ENCODE measurements at regions not wholly inside any gene's neighbourhood (a gene's known extent, or its start where the extent isn't known, plus 50 kb on each side); places are given as distances from the start of the nearest gene placed in this dataset.

DNA sequence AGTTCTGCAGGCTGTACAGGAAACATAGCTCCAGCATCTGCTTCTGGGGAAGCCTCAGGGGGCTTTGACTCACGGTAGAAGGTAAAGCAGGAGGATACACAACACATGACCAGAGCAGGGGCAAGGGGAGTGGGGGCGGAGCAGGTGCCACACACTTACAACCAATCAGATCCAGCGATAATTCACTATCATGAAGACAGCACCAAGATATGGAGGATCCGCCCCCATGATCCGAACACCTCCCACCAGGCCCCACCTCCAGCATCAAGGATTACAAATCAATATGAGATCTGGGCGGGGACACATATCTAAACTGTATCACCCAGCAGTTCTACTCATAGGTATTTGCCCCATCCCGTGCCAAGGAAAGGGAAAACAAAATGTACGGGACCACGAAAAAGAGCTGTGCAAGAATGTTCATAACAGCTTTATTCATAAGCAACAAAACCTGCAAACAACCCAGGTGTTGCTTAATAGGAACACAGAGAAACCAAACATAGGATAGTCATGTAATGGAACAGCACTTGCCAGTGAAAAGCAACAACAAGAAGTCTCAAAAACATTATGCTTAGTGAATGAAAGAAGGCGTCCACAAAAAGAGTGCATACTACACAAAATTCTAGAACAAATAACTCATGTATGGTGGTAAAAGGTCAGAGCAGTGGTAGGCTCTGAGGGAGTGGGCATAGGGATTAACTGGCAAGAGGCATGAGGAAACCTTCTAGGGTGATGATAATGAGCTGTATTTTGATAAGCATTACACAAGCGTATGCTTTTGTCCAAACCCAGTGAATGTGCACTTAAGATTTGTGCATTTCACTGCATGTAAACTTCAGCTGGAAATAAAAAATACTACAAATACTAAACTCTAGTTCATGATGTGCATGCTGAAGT, 130.9 kb upstream of the FAM9B start:
- peak overlapping the region; percentile 76 for H3K4me2 ChIP-seq
- H4K20me1 ChIP-seq (ENCODE audit: insufficient read depth): no peaks in the 10 kb centered on the region
- H3K79me2 ChIP-seq (ENCODE audit: insufficient read depth, low read depth): no peaks in the 10 kb centered on the region
- H3K27me3 ChIP-seq (ENCODE audit: insufficient read depth, low read depth): no peaks in the 10 kb centered on the region
- peaks cover 36% of the 10 kb centered on the region for H3K4me1 ChIP-seq (ENCODE audit: low read depth, poor library complexity, severe bottlenecking)
- peak overlapping the region; percentile 63; the same call in 1 of the 2 replicates for H3K27ac ChIP-seq
- no peak overlapping the region for H3K9ac ChIP-seq
- no peak overlapping the region for H3K4me3 ChIP-seq (IDR thresholded peaks at IDR 0.05; ENCODE audit: insufficient read depth, low read depth, low read length)
- no peaks in the 10 kb centered on the region for H3K36me3 ChIP-seq (ENCODE audit: insufficient read depth)
- TF ChIP-seq, protein P1, sequence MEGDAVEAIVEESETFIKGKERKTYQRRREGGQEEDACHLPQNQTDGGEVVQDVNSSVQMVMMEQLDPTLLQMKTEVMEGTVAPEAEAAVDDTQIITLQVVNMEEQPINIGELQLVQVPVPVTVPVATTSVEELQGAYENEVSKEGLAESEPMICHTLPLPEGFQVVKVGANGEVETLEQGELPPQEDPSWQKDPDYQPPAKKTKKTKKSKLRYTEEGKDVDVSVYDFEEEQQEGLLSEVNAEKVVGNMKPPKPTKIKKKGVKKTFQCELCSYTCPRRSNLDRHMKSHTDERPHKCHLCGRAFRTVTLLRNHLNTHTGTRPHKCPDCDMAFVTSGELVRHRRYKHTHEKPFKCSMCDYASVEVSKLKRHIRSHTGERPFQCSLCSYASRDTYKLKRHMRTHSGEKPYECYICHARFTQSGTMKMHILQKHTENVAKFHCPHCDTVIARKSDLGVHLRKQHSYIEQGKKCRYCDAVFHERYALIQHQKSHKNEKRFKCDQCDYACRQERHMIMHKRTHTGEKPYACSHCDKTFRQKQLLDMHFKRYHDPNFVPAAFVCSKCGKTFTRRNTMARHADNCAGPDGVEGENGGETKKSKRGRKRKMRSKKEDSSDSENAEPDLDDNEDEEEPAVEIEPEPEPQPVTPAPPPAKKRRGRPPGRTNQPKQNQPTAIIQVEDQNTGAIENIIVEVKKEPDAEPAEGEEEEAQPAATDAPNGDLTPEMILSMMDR (conservative IDR thresholded peaks at IDR 0.05; ENCODE audit: low read depth, low read length): no peak
- H2AFZ ChIP-seq (ENCODE audit: low read depth): no peak overlapping the region

DNA sequence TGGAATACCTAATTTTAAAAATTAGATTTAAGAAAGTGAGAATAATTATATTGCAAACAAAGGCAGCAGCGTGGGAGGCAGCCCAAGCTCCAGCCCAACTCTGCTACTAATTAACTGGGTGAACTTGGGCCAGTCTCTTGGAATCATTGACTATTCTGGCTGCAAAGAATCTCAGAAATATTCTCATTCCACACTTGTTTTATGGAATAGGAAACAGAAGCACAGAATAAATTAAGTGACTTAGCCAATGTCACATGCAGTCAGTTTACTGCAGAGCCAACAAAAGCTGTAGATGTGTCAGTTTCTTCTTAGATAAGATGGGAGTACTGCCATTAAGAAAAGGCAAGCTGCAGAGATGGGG, 132.6 kb upstream of the FAM9B start:
- peaks cover 36% of the 10 kb centered on the region for H3K4me1 ChIP-seq (ENCODE audit: low read depth, poor library complexity, severe bottlenecking)
- no peaks in the 10 kb centered on the region for H3K27me3 ChIP-seq (ENCODE audit: insufficient read depth, low read depth)
- H3K9ac ChIP-seq: peak overlapping the region; percentile 37; the same call in 1 of the 2 replicates
- H3K4me2 ChIP-seq: peak overlapping the region; percentile 76
- H2AFZ ChIP-seq (ENCODE audit: low read depth): peak overlapping the region; percentile 14; the same call in 1 of the 2 replicates
- H3K4me3 ChIP-seq (IDR thresholded peaks at IDR 0.05; ENCODE audit: insufficient read depth, low read depth, low read length): no peak overlapping the region
- peak overlapping the region; percentile 63 for H3K27ac ChIP-seq
- no peaks in the 10 kb centered on the region for H3K79me2 ChIP-seq (ENCODE audit: insufficient read depth, low read depth)
- no peaks in the 10 kb centered on the region for H3K36me3 ChIP-seq (ENCODE audit: insufficient read depth)
- H4K20me1 ChIP-seq (ENCODE audit: insufficient read depth): no peaks in the 10 kb centered on the region
- TF ChIP-seq, protein P1 (conservative IDR thresholded peaks at IDR 0.05; ENCODE audit: low read depth, low read length): no peak

DNA sequence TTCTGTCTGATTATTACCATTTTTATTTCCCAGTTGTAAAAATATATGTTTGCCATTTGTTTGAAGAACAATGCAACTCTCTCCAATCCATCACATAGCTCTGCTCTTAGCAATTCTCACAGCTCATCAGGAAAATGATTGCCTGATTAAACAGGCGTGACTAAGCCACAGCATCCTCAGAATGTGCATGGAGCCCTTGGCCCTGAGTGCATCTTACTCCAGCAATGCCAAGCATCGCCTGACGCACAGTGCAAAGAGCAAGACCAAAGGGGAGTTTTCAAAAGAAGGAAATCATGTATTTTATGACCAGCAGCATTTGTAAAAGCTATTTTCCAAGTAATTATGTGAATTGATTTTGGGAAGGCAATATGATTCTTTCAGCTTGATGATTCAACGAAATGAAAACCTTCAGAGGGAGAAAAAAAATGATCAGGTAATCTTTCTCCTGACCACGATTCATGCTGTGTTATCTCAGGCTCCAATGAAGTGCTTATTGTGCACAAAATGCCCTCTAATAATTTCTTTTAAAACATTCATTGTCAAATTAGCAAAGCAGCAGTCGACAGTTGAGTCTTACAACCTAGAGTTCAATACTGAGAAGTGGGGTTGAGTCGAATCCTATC, 138.0 kb upstream of the FAM9B start:
- H3K27me3 ChIP-seq (ENCODE audit: insufficient read depth, low read depth): no peaks in the 10 kb centered on the region
- H2AFZ ChIP-seq (ENCODE audit: low read depth): no peak overlapping the region
- no peaks in the 10 kb centered on the region for H3K79me2 ChIP-seq (ENCODE audit: insufficient read depth, low read depth)
- no peaks in the 10 kb centered on the region for H4K20me1 ChIP-seq (ENCODE audit: insufficient read depth)
- no peak overlapping the region for H3K4me3 ChIP-seq (IDR thresholded peaks at IDR 0.05; ENCODE audit: insufficient read depth, low read depth, low read length)
- TF ChIP-seq, protein P1 (conservative IDR thresholded peaks at IDR 0.05; ENCODE audit: low read depth, low read length): no peak
- no peak overlapping the region for H3K4me2 ChIP-seq
- peaks cover 3% of the 10 kb centered on the region for H3K4me1 ChIP-seq (ENCODE audit: low read depth, poor library complexity, severe bottlenecking)
- no peak overlapping the region for H3K27ac ChIP-seq
- no peak overlapping the region for H3K9ac ChIP-seq
- H3K36me3 ChIP-seq (ENCODE audit: insufficient read depth): no peaks in the 10 kb centered on the region

DNA sequence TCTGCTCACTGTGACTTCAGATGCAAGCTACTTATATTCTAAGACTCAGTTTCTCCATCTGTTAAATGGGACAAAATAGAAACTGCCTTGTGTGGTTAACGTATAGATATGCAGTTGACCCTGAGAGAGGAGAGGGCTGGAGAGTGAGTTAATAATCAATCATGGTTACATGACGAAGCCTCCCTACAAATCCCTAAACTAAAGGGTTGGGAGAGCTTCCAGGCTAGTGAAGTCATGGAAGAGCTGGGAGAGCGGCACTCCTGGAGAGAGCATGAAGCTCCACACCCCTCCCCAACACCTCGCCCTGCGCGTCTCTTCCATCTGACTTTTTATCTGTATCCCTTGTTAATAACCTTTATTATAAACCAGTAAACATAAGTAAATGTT, 138.5 kb upstream of the FAM9B start:
- no peak overlapping the region for H2AFZ ChIP-seq (ENCODE audit: low read depth)
- no peaks in the 10 kb centered on the region for H3K36me3 ChIP-seq (ENCODE audit: insufficient read depth)
- H3K79me2 ChIP-seq (ENCODE audit: insufficient read depth, low read depth): no peaks in the 10 kb centered on the region
- no peak overlapping the region for H3K27ac ChIP-seq
- no peak overlapping the region for H3K4me3 ChIP-seq (IDR thresholded peaks at IDR 0.05; ENCODE audit: insufficient read depth, low read depth, low read length)
- H3K4me1 ChIP-seq (ENCODE audit: low read depth, poor library complexity, severe bottlenecking): no peaks in the 10 kb centered on the region
- H3K4me2 ChIP-seq: no peak overlapping the region
- TF ChIP-seq, protein P1 (conservative IDR thresholded peaks at IDR 0.05; ENCODE audit: low read depth, low read length): no peak
- H4K20me1 ChIP-seq (ENCODE audit: insufficient read depth): no peaks in the 10 kb centered on the region
- H3K9ac ChIP-seq: no peak overlapping the region
- H3K27me3 ChIP-seq (ENCODE audit: insufficient read depth, low read depth): no peaks in the 10 kb centered on the region
